Tibial nerve (tissue), 4 donors: ENCODE measurements at regions not wholly inside any gene's neighbourhood (a gene's known extent, or its start where the extent isn't known, plus 50 kb on each side); places are given as distances from the start of the nearest gene placed in this dataset.

Experiments used
- EP300 ChIP-seq, 2 donors: sonication (generic); formaldehyde crosslinking; IDR thresholded peaks; one replicate each; pipeline ENCODE4 v1.6.1; 2017; ENCODE audit warnings: antibody characterized with exemption in 2 of 2, mild to moderate bottlenecking in 1 of 2
- POLR2A ChIP-seq, 2 donors: fragments of 450-650 bp; IDR thresholded peaks; one replicate each; pipeline ENCODE4 v1.6.1; 2017; ENCODE audit warnings: antibody characterized with exemption in 2 of 2, mild to moderate bottlenecking in 2 of 2, moderate library complexity in 2 of 2
- TF ChIP-seq, protein P1 (sequence below), 5 experiments: fragments of 200-600 bp in 3 of 5; fragments of 450-650 bp in 2 of 5; sonication (generic) in 3 of 5; IDR thresholded peaks; one replicate each; pipeline ENCODE4 v1.5.1; 2016 to 2019; ENCODE audit warnings: antibody characterized with exemption in 5 of 5, mild to moderate bottlenecking in 3 of 5, moderate library complexity in 2 of 5

DNA sequence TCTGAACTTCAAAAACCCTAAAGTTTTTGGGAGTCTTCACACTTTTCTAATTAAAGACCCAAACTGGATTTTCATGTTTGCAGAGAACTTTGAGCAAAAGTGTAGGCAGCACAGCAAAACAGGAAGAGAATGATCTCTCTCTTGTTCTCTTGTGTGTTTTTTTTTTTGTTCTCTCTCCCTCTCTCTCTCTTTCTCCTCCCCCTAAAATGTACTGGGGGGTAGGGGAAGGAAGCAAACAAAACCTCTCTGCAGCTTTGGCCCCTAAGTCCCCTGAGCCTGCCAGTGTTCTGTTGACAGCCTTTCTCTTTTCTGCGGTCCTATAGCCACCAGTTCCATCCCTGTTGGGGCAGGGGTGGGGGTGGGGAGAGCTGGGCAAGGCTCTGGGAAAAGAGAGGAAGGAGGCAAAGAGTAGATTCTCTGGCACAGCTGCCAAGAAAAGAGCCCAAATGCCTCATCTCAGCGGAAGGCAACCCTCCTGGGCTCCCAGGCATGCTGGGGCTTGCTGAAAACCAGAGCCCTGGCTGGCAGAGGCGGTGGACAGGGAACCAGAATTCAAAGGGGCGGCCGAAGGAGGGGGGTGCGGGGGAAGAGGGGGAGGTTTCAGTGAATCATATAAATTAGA is 295.3 kb downstream of the SOX9 start:
- no peak for TF ChIP-seq EP300 (IDR thresholded peaks at IDR 0.05)
- TF ChIP-seq POLR2A (IDR thresholded peaks at IDR 0.05) = no peak
- TF ChIP-seq, protein P1, sequence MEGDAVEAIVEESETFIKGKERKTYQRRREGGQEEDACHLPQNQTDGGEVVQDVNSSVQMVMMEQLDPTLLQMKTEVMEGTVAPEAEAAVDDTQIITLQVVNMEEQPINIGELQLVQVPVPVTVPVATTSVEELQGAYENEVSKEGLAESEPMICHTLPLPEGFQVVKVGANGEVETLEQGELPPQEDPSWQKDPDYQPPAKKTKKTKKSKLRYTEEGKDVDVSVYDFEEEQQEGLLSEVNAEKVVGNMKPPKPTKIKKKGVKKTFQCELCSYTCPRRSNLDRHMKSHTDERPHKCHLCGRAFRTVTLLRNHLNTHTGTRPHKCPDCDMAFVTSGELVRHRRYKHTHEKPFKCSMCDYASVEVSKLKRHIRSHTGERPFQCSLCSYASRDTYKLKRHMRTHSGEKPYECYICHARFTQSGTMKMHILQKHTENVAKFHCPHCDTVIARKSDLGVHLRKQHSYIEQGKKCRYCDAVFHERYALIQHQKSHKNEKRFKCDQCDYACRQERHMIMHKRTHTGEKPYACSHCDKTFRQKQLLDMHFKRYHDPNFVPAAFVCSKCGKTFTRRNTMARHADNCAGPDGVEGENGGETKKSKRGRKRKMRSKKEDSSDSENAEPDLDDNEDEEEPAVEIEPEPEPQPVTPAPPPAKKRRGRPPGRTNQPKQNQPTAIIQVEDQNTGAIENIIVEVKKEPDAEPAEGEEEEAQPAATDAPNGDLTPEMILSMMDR (IDR thresholded peaks at IDR 0.05) = no peak
